EL (cell line): ENCODE measurements at regions not wholly inside any gene's neighbourhood (a gene's known extent, or its start where the extent isn't known, plus 50 kb on each side); places are given as distances from the start of the nearest gene placed in this dataset.

Source experiments
- DNase-seq: peaks from one replicate; pipeline ENCODE4 v3.0.0-alpha.2; 2016

- DNase-seq: no peak
Observed at GRCh38 chr12:114253976-114254778, 151.8 kb downstream of the TBX5 start.

GRCh38 chr12:114248527-114248926, 157.4 kb downstream of the TBX5 start:
- DNase-seq: peak; percentile 12

DNA sequence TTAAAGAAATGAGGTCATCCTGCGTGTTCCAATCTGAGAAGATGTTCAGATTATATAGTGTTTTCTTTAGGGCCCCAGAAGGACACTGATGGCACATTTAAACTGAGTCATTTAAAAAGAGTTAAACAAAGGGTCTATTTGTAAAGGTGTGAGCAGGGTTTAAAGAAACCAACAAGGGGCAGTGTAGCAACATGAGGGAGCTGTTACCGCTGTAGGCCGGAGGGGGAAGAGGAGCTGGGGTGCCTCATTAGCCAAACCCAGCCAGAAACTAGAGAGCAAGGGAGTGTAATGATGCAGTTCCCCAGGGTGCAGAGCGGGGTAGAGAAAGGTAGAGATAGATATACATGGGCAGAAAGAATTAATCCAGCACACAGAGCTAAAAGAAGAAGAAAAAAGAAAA, 160.4 kb downstream of the TBX5 start:
- DNase-seq: peak; percentile 18

DNA sequence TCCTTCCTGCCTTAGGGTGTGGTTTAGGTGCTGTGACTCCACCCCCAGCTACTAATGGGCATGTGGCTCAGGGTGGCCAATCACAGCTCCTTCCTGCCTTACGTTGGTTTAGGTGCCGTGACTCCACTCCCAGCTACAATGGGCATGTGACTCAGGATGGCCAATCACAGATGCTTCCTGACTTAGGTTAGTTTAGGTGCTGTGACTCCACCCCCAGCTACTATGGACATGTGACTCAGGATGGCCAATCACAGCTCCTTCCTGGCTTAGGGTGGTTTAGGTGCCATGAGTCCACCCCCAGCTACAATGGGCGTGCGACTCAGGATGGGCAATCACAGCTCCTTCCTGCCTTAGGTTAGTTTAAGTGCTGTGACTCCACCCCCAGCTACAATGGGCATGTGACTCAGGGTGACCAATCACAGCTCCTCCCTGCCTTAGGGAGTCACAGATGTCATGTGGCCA, 163.9 kb downstream of the TBX5 start:
- DNase-seq: no peak

- DNase-seq: no peak
Observed at GRCh38 chr12:114240288-114240687, 165.7 kb downstream of the TBX5 start.

- no peak for DNase-seq
Observed at GRCh38 chr12:114238808-114239207, 167.1 kb downstream of the TBX5 start.

GRCh38 chr12:114237230-114237629, 168.7 kb downstream of the TBX5 start:
- DNase-seq: no peak

- DNase-seq: no peak
Observed at GRCh38 chr12:114232187-114232586, 173.8 kb downstream of the TBX5 start.

GRCh38 chr12:114229150-114229549, 176.8 kb downstream of the TBX5 start:
- no peak for DNase-seq

- no peak for DNase-seq
Observed at GRCh38 chr12:114226241-114226928, 179.6 kb downstream of the TBX5 start.

DNA sequence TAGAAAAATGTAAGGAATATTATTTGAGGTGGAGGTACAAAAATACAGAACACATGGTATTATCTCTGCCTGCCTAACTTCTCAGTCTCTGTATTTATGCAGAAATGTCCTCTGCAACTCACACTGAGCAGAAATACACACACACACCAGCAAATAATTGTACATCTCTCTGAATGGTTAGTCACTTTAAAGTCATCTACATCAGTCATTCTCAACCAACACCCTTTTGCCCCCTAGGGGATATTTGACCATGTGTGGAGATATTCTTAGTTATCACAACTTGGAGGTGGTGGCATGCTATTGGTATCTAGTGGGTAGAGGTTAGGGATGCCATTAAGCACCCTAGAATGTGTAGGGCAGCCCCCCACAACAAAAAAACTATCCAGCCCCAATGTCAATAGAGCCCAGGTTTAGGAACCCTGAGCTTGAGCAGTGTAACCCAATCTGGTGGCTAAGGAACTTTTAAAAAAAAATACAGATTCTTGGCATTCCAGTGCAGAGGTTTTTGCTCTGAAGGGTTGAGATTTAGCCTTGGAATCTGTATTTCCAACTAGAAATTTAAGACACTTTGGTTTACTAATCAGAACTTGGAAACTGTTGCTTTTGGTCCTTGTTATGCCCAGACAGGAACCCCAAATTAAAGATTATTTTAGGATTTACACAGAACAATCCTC, 183.8 kb downstream of the TBX5 start:
- DNase-seq: peak; percentile 39

- no peak for DNase-seq
Observed at GRCh38 chr12:114221136-114221833, 184.7 kb downstream of the TBX5 start.

DNA sequence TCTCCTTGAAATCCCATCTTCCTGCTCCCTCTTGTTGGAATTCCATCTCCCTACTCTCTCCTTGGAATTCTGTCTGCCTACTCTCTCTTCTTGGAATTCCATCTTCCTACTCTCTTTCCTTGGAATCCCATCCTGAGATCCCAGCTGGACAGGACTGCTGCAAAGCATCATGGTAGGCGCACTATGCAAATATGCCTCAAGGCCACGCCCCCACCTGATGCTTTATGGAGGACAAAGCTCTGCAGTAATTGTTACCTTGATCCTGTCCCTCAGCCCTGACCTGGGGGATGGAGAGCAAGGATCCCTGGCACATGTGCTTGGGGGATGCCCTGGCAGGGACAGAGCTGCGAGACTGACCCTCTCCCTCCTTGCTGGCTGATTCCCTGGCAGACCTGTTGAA, 185.6 kb downstream of the TBX5 start:
- no peak for DNase-seq

DNA sequence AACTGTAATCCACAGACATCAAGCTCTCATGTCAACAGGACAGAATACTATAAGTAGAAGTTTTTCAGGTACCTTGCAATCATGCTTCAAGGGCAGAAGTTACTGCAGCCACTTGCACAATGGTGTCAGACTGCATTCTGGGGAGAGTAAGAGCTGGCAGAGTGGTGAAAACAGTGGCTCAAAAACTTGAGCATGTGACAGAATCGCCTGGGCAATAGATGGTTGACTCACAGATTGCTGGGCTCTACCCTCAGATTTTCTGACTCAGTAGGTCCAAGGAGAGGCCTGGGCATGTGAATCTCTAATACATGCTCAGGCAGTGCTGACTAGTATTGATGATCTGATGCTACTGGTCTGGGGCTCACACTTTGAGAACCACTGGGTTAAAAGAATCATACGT, 187.8 kb downstream of the TBX5 start:
- no peak for DNase-seq

- DNase-seq: no peak
Observed at GRCh38 chr12:114215746-114216145, 190.2 kb downstream of the TBX5 start.

DNA sequence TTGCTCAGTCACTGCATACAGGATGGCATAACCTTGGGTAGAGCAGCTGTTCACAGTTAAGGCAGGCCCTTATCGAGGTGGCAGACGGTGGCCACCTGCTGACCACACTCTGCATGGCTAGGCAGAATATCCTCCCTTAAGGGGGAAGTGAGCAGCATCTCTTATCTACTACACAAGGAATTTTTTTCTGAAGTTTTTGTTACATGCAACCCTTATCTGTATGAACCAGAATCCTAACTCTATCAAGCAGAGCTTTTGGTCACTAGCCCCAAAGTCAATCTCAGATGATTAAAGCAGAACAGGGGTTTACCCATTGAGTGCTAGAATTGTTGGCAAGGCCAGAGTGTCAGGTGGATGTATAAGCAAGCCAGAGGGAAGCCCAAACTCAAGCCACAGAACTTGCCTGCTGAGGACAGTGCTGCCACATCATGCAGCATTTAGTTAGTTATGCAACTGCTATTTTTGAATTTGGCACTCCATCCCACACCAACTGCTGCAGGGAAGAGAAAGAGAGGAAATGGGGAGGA, 192.8 kb downstream of the TBX5 start:
- no peak for DNase-seq

DNA sequence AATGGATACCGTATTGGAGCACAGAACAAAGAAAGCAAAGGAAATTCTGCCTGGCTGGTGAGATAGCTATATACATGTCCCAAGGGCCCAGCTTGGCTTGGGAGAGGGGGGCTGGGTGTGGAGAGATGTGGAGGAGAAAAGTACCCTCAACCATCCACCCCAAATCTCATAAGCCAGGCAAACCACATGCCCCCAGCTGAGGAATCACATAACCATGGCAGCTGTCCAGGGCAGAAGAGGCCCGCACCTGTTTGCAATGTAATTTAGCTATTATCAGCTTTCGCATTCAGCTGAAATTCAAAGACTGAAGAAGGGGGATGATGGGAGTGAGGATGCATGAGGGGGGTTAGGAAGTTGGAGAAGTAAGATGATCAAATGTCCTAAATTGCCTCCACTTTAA, 196.1 kb downstream of the TBX5 start:
- no peak for DNase-seq

DNA sequence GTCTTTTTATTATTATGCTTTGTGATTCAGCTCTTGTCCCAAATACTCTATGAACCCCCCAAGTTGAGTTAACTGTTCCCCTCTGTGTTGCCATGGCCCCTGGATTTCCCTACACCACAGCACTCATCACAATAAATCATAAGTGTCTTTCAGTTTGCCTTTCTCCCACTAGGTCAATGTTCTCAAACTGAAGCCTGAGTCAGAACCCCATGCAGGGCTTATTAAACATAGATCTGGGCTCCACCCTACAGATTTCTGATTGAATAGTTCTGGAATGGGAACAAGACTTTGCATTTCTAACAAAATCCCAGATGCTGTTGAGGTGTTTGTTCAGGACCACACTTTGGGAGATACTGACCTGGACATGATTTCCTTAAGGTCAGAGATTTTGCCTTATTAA, 199.4 kb downstream of the TBX5 start:
- DNase-seq: no peak

- DNase-seq: no peak
Observed at GRCh38 chr12:114201794-114202193, 204.2 kb downstream of the TBX5 start.

DNA sequence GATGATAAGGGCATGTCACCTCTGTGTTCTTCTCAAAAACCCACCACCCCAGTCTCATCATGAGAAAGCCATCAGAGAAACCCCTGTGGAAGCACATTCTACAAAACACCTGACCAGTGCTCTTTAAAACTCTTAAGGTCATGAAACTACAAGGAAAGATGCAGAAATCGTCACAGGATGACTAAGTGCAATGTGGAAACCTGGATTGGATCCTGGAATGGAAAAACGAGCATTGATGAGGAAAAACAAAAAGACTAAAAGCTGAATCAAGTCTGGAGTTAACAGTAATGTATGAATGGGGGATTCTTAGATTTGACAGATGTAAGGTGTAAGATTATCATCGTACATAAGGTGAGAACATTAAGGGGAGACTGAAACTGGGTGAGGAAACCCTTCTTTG, 211.0 kb downstream of the TBX5 start:
- no peak for DNase-seq

DNA sequence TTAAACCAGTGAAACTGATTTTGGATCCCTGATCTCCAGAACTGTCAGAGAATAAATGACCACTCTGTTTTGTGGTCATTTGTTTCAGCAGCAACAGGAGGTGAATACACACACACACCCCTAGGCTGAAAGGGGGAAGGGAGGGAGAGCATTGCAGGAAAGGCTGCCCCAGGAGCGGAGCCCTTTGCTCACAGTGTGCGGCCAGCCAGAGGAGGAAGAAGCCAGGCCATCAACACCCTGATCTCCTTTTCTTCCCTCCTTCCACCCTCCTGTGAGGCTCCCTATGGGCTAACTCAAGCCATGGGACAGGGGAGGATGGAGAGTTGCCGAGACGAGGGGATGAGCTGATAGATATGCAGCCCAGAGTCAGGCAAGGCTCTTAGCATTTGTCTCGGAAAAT, 211.9 kb downstream of the TBX5 start:
- DNase-seq: no peak

- no peak for DNase-seq
Observed at GRCh38 chr12:114193474-114193873, 212.5 kb downstream of the TBX5 start.

DNA sequence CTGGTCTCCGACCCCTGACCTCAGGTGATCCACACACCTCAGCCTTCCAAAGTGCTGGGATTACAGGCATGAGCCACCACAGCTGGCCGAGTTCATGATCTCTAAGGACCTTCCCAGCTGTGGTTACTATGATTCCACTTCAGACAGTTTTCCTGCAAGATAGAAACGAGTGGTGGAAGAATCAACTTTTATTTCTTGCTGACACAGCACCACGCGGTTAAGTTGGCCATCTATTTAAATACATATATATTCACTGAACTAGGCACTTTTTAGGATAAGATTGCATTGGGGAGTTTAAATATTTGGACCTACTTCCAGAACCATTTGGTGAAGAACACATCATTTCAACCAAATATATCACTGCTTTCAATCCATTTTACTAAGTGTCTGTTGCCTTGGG, 213.4 kb downstream of the TBX5 start:
- no peak for DNase-seq
